ENCODE measurements at regions not wholly inside any gene's neighbourhood (a gene's known extent, or its start where the extent isn't known, plus 50 kb on each side); places are given as distances from the start of the nearest gene placed in this dataset.

- no peak for TF ChIP-seq CTCF (IDR thresholded peaks at IDR 0.05; ENCODE audit: control insufficient read depth, extremely low read depth, insufficient read depth)
- DNase-seq (ENCODE audit: low read depth): no peak
Measured at GRCh38 chr12:14199455-14200198, 165.9 kb upstream of the ATF7IP start.

GRCh38 chr12:14200598-14200997, 164.9 kb upstream of the ATF7IP start:
- no peak for DNase-seq (ENCODE audit: low read depth)
- TF ChIP-seq CTCF (IDR thresholded peaks at IDR 0.05; ENCODE audit: control insufficient read depth, extremely low read depth, insufficient read depth): no peak
- H3K4me3 ChIP-seq (ENCODE audit: low read depth, low read length): no peak overlapping the region

More at GRCh38 chr12:14199455-14200198, 165.9 kb upstream of the ATF7IP start:
- H3K4me3 ChIP-seq (ENCODE audit: low read depth, low read length): no peak overlapping the region

GRCh38 chr12:14201291-14201690, 164.2 kb upstream of the ATF7IP start:
- H3K4me3 ChIP-seq (ENCODE audit: low read depth, low read length): no peak overlapping the region
- DNase-seq (ENCODE audit: low read depth): no peak
- TF ChIP-seq CTCF (IDR thresholded peaks at IDR 0.05; ENCODE audit: control insufficient read depth, extremely low read depth, insufficient read depth): no peak

GRCh38 chr12:14207905-14208551, 157.5 kb upstream of the ATF7IP start:
- DNase-seq (ENCODE audit: low read depth): peak; percentile 80
- no peak for TF ChIP-seq CTCF (IDR thresholded peaks at IDR 0.05; ENCODE audit: control insufficient read depth, extremely low read depth, insufficient read depth)
- H3K4me3 ChIP-seq (ENCODE audit: low read depth, low read length): no peak overlapping the region

- H3K4me3 ChIP-seq (ENCODE audit: low read depth, low read length): no peak overlapping the region
- DNase-seq (ENCODE audit: low read depth): no peak
- TF ChIP-seq CTCF (IDR thresholded peaks at IDR 0.05; ENCODE audit: control insufficient read depth, extremely low read depth, insufficient read depth): no peak
Measured at GRCh38 chr12:14211947-14212387, 153.5 kb upstream of the ATF7IP start.

GRCh38 chr12:14213542-14213941, 151.9 kb upstream of the ATF7IP start:
- no peak for TF ChIP-seq CTCF (IDR thresholded peaks at IDR 0.05; ENCODE audit: control insufficient read depth, extremely low read depth, insufficient read depth)
- DNase-seq (ENCODE audit: low read depth): no peak
- no peak overlapping the region for H3K4me3 ChIP-seq (ENCODE audit: low read depth, low read length)

Data from LNCaP clone FGC (cell line).